Prostate gland (tissue), 2 donors: ENCODE measurements at regions not wholly inside any gene's neighbourhood (a gene's known extent, or its start where the extent isn't known, plus 50 kb on each side); places are given as distances from the start of the nearest gene placed in this dataset.
"Not testable (repeated sequence)": the region's sequence is repeated elsewhere in the genome, so short reads cannot be mapped to it uniquely, and the experiment has no call there.

Experiments
- DNase-seq: peaks from one replicate; pipeline ENCODE4 v3.0.0-alpha.2; 2019; ENCODE audit warnings: low spot score
- H3K27ac ChIP-seq, 2 donors: fragments of 200-600 bp; sonication (generic); 2 replicates each; pipeline ENCODE4 v1.5.1; 2017 to 2019
- H3K27me3 ChIP-seq: fragments of 200-600 bp; sonication (generic); replicated peaks from 2 replicates; pipeline ENCODE4 v1.5.1; 2019; ENCODE audit not compliant: insufficient read depth
- H3K36me3 ChIP-seq, 2 donors: fragments of 200-600 bp; sonication (generic); 1 replicate in 1 of 2; 2 replicates in 1 of 2; pipeline versions ENCODE4 v1.5.1 to v1.8.1; 2017 to 2019
- H3K4me1 ChIP-seq: fragments of 200-600 bp; sonication (generic); replicated peaks from 2 replicates; pipeline ENCODE4 v1.5.1; 2019
- H3K4me3 ChIP-seq, 2 donors: fragments of 200-600 bp; sonication (generic); 2 replicates each; pipeline ENCODE4 v1.5.1; 2017 to 2019
- H3K9me3 ChIP-seq: fragments of 200-600 bp; sonication (generic); 2 replicates; pipeline ENCODE4 v1.5.1; 2017
- POLR2A ChIP-seq: fragments of 450-650 bp; IDR thresholded peaks from one replicate; pipeline ENCODE4 v1.6.1; 2016; ENCODE audit warnings: antibody characterized with exemption, mild to moderate bottlenecking
- POLR2AphosphoS5 ChIP-seq: sonication (generic); formaldehyde crosslinking; IDR thresholded peaks from one replicate; pipeline ENCODE4 v1.6.1; 2017; ENCODE audit warnings: antibody characterized with exemption
- WGBS: methylation state at CpG from one replicate; pipeline ENCODE4 v1.1.5; 2018; 5-methylcytosine and 5-hydroxymethylcytosine counted together
- intact Hi-C: fragments of 100-400 bp; cut with DNase I; formaldehyde crosslinking; loops from one replicate; pipeline ENCODE4 v1.14.2; 2022
- TF ChIP-seq, protein P1 (sequence below), 4 experiments: fragments of 200-600 bp in 2 of 4; fragments of 450-650 bp in 2 of 4; sonication (generic) in 2 of 4; IDR thresholded peaks; 1 replicate in 3 of 4; 2 replicates in 1 of 4; pipeline ENCODE4 v1.5.1; 2016 to 2019; ENCODE audit warnings: antibody characterized with exemption in 4 of 4, mild to moderate bottlenecking in 2 of 4, moderate library complexity in 2 of 4

DNA sequence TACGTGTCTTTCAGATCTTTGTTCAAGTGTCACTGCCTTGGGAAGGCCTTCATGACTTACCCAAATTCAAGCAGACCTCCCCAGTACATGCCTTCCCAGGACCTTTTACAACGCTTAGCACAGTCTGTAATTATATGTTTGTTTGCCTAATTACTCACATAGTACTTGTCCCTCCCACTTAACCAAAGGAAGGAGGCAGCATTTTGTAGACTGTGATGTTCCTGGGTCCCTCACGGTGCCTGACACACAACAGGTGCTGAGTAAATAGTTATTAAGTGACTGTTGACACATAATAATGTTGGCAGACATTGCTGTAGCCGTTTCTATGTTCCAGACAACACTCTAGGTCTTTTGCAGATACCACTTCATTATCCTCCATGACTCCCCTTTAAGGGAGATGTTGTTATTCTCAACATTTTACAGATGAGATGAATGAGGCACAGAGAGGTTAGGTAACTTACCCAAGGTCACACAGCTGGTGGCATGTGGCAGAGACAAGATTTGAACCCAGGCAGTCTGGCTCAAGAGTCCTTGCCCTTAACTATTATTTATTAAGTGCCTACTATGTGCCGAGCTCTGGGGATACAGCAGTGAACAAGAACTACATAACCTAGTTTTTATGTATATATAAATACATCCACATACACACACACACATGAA, 130.7 kb downstream of the PHETA1 start:
- Histone ChIP-seq H3K27ac (no peak overlapping the region), H3K27me3 (no peaks in the 10 kb centered on the region), H3K9me3 (no peaks in the 10 kb centered on the region), H3K4me3 (no peak overlapping the region), H3K36me3 (no peaks in the 10 kb centered on the region), H3K4me1 (no peaks in the 10 kb centered on the region)
- no peak for DNase-seq
- TF ChIP-seq, protein P1, sequence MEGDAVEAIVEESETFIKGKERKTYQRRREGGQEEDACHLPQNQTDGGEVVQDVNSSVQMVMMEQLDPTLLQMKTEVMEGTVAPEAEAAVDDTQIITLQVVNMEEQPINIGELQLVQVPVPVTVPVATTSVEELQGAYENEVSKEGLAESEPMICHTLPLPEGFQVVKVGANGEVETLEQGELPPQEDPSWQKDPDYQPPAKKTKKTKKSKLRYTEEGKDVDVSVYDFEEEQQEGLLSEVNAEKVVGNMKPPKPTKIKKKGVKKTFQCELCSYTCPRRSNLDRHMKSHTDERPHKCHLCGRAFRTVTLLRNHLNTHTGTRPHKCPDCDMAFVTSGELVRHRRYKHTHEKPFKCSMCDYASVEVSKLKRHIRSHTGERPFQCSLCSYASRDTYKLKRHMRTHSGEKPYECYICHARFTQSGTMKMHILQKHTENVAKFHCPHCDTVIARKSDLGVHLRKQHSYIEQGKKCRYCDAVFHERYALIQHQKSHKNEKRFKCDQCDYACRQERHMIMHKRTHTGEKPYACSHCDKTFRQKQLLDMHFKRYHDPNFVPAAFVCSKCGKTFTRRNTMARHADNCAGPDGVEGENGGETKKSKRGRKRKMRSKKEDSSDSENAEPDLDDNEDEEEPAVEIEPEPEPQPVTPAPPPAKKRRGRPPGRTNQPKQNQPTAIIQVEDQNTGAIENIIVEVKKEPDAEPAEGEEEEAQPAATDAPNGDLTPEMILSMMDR (IDR thresholded peaks at IDR 0.05) = no peak
- TF ChIP-seq POLR2A (no peak), POLR2AphosphoS5 (no peak)
- 37% methylated on average over 5 of the region's 5 CpGs for WGBS
- intact Hi-C loops = no loop called here

DNA sequence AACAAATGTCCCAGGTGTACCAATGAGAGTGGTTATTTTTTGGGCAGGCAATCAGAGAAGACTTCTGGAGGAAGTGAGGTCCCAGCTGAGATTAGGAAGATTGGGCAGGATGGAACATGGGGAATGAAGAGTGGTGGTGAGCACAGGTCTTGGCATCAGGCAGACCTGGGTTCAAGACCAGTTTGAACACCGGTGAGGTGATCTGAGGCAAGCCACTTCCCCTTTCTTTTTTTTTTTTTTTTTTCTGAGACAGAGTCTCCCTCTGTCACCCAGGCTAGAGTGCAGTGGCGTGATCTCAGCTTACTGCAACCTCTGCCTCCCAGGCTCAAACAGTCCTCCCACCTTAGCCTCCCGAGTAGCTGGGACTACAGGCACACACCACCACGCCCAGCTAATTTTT, 134.4 kb downstream of the PHETA1 start:
- DNase-seq, H3K9me3 ChIP-seq, H3K4me1 ChIP-seq, H3K27ac ChIP-seq, H3K36me3 ChIP-seq, H3K4me3 ChIP-seq, H3K27me3 ChIP-seq, intact Hi-C loops: not testable (repeated sequence)
- 87% methylated on average over 4 of the region's 4 CpGs for WGBS

DNA sequence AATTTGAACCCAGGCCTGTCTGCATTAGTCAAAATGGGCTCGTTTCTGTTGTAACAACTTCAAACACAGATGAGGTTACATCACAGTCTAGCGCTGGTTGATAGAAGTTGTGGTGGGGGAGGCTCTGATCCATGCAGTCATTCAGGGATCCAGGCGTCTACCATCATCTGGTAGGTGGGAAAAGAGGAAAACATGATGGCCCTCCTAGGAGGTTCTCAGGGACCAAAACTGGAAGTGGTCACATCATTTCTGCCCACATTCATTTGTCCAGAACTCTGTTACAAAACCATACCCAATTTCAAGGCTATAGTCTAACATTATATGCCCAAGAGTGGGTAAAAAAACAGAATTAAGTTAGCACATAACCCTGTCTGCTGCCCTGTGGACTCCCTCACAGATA, 135.1 kb downstream of the PHETA1 start:
- no peaks in the 10 kb centered on the region for H3K36me3 ChIP-seq
- H3K27ac ChIP-seq = no peak overlapping the region
- intact Hi-C loops = no loop called here
- DNase-seq = no peak
- H3K4me3 ChIP-seq = no peak overlapping the region
- H3K9me3 ChIP-seq = no peaks in the 10 kb centered on the region
- no peaks in the 10 kb centered on the region for H3K4me1 ChIP-seq
- 88% methylated on average over 3 of the region's 3 CpGs for WGBS
- H3K27me3 ChIP-seq = no peaks in the 10 kb centered on the region
- TF ChIP-seq POLR2A (no peak), POLR2AphosphoS5 (no peak)
- TF ChIP-seq, protein P1 (IDR thresholded peaks at IDR 0.05) = no peak

DNA sequence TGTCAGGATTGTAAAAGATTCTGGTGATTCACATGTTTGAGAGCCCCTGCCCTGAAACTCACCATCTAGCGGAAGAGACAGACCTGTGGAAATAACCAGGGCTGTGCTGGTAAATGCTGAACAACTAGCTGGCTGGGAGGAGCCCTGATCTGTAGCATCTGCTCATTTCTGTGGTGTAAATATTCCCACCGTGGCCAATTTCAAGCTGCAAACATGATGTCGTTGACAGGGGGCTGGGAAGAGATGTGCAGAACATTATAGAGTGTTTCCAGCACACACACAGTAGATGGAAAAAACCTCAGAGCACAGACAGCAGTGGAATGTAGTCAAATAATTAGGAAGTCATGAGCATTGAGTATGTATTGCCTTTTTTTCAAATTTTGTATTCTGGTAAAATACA, 138.2 kb downstream of the PHETA1 start:
- Histone ChIP-seq H3K4me1 (no peaks in the 10 kb centered on the region), H3K4me3 (no peak overlapping the region), H3K27me3 (no peaks in the 10 kb centered on the region), H3K9me3 (no peaks in the 10 kb centered on the region), H3K27ac (no peak overlapping the region), H3K36me3 (no peaks in the 10 kb centered on the region)
- DNase-seq = no peak
- TF ChIP-seq, protein P1 (IDR thresholded peaks at IDR 0.05) = no peak
- TF ChIP-seq POLR2AphosphoS5 (no peak), POLR2A (no peak)
- 71% methylated on average over 3 of the region's 3 CpGs for WGBS
- intact Hi-C loops = no loop called here

DNA sequence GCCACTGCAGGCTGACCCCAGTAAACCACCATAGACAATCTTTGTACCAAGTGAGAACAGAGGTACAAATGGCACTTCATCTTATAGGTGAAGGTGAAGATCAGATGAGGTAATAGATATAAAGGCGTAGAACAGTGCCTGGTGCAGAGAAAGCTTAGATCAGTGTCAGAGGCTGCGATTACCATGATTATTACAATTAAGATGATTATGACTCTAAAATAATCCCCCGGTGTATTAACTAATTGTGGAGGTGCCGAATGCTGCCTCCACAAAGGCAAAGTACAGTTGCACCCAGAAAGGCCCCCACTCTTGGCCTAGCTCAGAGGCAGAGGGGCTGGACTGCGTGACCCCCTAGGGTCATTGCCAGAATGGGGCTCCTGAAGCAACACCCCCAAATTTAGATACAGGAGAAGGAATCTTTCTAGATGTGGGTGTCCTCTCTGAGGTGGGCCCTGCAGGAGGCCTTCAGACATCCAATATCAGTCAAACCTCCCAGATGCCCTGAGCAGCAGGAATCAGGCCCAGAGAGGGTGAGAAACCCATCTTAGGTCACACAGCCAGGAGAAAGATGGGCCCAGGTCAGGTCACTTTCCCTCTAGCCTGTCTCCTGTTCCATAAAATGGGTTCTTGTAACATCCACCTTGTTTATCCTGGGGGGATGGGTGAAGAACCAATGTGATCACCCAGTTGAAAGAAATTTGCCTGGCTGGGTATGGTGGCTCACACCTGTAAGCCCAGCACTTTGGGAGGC, 139.8 kb downstream of the PHETA1 start:
- TF ChIP-seq POLR2AphosphoS5 (no peak), POLR2A (no peak)
- TF ChIP-seq, protein P1 (IDR thresholded peaks at IDR 0.05) = no peak
- H3K27ac ChIP-seq = no peak overlapping the region

More for the DNA sequence above, 139.8 kb downstream of the PHETA1 start:
- no peak overlapping the region for H3K4me3 ChIP-seq
- no peaks in the 10 kb centered on the region for H3K9me3 ChIP-seq
- 91% methylated on average over 5 of the region's 5 CpGs for WGBS
- DNase-seq = no peak
- intact Hi-C loops = no loop called here
- H3K27me3 ChIP-seq = no peaks in the 10 kb centered on the region
- H3K36me3 ChIP-seq = no peaks in the 10 kb centered on the region
- H3K4me1 ChIP-seq = no peaks in the 10 kb centered on the region
